Cerebellar cortex (tissue), 1 donor: ENCODE measurements at regions not wholly inside any gene's neighbourhood (a gene's known extent, or its start where the extent isn't known, plus 50 kb on each side); places are given as distances from the start of the nearest gene placed in this dataset.
"Not testable (repeated sequence)": the region's sequence is repeated elsewhere in the genome, so short reads cannot be mapped to it uniquely, and the experiment has no call there.

Experiments used
- DNase-seq: peaks from one replicate; pipeline ENCODE4 v3.0.0-alpha.2; 2015; ENCODE audit warnings: low spot score

DNA sequence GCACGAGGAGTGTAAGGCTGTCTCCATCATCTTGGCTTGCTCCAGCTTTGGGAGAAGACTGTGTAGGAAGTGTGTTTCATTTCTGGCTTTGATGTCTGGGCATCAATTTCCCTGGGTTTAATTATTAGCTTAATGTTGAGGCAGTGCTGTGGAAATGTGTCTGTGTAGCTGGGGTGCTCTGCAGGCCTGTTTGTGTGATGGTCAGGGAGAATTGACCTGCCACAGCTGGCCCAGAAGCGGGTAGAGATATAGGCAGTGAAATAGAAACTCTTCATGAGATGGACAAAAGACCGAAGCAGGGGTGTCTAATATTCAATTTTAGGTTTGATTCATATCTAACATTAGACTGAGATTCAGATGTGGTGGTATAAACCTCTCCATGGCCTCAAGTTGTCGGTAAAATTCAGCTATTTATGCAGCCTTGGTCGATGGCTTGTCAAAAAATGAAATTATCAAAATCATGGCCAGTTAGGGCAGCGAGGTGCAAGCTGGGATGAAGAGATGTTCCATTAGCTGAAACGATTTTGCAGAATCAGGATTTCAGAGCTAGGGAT, 95.3 kb upstream of the SNX9 start:
- no peak for DNase-seq

DNA sequence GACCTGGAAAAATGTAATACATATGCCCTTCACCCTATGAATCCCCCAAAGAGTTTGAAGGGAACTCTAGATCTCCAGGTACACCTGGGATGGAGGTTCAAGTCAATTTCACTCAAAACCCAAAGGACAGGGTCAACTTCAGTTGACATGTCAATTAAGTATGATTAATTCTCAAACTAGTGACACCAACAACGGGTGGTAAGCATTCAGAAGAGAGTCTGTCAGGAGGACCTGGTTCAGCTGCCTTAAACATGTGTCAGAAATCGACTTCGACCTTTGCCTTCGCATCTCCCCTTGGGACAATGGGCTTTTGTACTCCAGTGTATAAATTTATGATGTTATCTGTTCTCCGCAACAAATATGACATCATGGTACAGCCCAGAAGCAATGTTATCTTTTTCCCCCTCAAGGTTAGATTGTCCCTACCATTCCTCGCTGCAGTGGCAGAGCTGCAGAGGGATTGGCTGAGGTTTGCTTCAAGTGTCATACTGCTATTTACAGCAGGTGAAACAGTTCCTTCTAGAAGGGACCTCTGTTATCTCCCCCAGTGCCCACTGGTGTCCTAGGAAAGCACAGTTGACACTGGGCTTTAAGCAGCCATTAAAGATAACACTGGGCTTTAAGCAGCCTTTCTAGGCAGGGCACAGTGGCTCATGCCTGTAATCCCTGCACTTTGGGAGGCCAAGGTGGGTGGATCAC, 94.7 kb upstream of the SNX9 start:
- DNase-seq = no peak

DNA sequence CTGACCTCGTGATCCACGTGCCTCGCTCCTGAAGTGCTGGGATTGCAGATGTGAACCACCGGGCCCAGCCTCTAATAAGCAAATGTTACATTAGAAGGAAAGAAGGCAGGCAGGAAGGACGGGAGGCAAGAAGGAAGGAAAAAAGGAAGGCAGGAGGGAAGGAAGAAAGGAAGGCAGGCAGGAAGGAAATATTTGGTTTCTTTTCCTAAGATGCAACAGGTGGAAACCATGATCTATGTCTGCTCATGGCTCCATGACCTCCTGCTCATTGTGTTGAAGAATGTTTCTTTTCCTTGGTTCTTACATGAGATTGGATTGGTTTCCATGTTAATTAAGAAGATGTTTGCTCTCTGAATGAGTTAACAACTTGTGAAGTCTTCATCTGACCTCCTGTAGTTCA, 91.8 kb upstream of the SNX9 start:
- no peak for DNase-seq

DNA sequence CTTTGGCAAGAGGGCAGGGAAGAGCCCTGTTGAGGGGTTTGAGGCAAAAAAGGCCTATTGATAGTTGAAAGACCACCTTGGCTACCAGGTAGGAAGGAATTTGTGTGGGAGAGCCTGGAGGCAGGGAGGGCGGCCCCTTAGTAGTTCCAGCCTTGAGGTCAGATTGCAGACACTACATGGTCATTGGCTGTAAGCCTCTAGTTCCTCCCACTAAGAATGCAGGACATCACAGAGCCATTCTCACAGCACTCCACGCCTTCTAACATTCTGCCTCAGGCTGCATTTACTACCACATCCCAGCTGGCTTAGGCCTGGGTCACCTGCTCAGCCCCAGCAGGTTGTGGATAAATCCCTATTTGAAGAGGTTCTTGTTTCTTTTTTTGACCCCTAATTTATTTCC, 91.0 kb upstream of the SNX9 start:
- DNase-seq = no peak

DNA sequence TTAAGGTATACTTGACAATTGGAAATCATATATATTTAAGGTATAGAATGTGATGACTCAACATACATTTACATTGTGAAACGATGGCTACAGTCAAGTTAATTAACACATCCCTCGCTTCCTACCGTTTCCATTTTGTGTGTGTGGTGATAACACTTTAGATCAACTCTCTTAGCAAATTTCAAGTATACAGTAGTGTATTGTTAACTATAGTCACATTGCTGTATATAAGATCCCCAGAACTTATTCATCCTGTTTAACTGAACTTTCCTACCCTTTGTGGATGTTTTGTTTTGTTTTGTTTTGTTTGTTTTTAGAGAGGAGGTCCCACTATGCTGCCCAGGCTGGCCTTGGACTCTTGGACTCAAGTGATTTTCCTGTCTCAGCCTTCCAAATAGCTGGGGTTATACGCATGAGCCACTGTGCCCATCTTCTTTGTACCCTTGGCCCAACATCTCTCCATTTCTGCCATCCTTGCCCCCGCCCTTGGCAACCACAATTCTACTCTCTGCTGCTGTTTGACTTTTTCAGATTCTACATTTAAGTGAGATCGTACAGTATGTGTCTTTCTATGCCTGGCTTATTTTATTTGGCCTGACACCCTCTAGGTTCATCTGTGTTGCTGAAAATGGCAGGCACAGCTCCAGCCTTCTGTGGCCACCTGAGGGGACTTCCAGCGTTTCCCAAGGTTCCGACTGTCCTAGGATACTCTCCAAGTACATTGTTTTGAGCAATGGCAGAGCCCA, 90.5 kb upstream of the SNX9 start:
- peak; percentile 86 for DNase-seq

DNA sequence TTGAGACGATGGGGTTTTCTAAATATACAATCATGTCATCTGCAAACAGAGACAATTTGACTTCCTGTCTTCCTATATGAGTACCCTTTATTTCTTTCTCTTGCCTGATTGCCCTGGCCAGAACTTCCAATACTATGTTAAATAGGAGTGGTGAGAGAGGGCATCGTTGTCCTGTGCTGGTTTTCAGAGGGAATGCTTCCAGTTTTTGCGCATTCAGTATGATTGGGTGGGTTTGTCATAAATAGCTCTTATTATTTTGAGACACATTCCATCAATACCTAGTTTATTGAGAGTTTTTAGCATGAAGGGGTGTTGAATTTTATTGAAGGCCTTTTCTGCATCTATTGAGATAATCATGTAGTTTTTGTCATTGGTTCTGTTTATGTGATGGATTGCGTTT, 86.5 kb upstream of the SNX9 start:
- not testable (repeated sequence) for DNase-seq

DNA sequence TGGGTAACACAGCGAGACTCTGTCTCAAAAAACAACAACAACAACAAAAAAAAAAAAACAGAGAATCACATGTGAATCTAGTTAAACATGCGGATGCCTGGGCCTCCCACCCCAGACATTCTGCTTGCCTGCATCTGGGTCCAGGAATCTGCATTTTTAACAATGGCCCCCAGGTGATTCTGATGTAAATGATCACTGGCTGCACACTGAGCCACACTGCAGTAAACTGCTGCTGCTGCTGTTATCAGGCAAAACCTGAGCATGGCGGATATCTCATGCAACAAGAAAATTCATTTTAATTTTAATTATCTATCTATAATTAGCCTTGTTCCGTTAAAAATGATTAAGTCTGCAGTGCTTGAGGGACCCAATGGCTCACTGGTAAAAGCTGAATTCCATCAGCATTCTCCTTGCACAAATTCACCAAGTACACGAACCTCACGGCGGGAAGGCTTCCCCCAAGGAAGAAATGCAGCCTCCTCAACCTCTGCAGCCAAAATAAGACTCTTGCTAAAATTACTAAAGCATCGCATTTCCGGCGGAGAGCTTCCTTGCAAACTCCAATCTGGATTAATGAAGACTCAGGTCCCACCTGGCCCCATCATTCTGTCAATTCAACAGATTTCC, 81.6 kb upstream of the SNX9 start:
- DNase-seq = no peak

DNA sequence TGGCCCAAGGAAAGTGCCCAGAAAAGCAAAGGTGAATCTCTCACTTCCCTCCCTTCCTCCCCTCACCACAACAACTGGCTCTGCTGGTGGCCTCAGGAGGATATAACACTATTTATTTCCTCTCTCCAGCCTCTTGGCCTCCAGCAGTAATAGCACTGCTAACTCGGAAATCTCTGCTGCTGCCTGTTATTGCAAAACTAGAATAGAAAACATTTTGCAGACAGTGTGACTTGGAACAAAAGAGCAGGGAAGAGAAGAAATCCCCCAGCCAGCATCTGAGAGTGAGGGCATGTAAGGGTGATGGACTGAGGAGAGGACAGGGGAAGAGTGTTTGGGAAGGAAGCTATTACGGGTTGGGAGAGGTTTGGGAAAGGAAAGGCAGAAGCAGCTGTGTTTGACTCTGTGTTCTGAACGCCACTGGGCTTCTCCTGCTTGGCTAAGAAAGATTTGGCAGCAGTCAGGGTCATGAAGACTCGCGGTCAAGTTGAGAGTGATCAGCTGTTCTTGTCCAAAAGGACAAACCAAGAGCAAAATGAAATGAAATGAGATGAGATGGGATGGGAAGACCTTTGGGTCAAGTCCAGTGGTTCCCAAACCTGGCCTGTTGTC, 81.0 kb upstream of the SNX9 start:
- no peak for DNase-seq

DNA sequence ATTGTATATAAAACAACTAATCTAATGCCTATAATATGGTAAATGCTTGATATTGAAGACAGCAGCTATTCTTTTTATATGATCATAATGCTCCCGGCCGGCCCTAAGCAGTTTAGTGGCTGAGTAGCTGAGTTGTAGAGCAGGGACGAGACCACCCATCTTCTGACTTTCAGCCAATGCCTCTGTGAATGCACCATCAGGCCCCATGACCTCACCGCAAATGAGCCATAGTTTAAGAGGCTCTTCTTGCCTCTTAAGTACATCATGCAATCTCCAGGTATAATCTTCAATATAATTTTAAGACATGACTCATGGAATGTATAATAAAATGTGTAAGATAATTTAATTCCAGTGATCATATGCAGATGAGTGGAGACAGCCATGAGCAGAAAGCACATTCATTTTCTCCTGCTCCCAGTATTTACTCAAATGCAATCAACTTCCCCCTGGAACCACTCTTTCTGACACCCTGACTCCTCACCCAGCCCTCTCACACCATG, 78.9 kb upstream of the SNX9 start:
- no peak for DNase-seq

DNA sequence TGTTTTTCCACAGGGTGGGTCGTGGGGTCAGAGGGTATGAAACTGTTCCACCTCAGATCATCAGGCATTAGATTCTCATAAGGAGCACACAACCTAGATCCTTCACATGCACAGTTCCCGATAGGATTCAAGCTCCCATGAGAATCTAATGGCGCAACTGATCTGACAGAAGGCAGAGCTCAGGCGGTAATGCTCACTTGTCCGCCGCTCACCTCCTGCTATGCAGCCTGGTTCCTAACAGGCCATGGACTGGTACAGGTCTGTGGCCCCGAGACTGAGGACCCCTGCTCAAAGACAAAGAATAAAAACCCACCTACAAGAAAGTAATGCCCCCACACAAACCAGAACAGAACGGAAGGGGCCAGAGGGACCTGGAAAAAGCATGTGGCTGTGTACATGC, 76.1 kb upstream of the SNX9 start:
- DNase-seq = no peak

DNA sequence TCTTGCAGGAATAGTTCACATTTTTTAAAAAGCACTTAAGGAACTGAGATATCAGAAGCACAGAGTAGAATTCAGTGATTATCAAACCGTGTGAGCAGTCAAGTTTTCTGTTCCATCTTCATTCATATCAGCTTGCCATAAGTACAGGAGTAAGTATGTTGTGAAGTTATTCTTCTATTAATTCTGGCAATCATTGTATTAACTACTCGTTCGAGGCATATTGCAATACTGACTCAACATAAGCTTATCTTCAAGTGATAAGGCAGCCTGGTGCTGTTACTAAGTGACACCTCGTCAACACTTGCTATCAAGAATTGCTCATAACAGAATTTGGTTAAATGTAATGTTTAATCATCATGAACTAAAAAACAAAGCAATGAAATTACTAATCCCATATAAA, 75.7 kb upstream of the SNX9 start:
- DNase-seq = no peak

DNA sequence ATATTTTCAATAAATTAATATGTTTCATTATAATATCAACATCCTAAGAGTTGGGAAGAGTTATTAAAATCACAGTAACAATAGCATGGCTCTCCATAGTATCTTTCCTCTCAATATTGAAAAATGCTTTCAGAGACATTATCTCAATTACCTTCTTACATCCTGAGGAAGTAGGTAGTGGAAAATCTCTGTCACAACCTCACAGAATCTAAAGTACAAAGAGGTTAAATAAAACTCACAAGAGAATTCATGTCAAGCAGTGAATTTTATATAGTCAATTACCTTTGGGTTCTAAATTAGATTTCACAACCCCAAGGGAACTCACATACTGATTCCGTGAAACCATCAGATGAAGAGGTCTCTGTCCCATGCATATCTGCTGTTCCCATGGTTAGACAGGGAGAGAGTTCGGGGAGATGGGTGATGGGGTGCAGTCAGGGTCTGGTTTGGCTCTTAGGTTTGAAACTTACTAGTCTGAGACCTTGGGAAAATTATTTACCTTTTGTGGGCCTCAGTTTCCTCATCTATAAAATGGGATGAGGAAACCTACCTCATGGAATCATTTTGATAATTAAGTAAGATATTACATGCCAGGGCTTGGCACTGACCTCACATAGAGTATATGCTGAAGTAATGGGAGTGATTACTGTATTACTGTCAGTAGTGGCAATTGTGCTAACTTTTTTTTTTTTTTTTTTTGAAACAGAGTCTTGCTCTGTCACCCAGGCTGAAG, 74.0 kb upstream of the SNX9 start:
- DNase-seq = no peak

DNA sequence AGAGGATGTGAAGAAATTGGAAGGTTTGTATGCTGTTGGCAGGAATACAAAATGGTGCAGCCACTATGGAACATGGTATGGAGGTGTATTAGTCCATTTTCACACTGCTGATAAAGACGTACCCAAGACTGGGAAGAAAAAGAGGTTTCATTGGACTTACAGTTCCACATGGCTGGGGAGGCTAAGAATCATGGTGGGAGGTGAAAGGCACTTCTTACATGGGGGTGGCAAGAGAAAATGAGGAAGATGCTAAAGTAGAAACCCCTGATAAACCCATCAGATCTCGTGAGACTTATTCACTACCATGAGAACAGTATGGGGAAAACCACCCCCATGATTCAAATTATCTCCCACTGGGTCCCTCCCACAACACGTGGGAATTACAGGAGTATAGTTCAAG, 72.1 kb upstream of the SNX9 start:
- DNase-seq = not testable (repeated sequence)

DNA sequence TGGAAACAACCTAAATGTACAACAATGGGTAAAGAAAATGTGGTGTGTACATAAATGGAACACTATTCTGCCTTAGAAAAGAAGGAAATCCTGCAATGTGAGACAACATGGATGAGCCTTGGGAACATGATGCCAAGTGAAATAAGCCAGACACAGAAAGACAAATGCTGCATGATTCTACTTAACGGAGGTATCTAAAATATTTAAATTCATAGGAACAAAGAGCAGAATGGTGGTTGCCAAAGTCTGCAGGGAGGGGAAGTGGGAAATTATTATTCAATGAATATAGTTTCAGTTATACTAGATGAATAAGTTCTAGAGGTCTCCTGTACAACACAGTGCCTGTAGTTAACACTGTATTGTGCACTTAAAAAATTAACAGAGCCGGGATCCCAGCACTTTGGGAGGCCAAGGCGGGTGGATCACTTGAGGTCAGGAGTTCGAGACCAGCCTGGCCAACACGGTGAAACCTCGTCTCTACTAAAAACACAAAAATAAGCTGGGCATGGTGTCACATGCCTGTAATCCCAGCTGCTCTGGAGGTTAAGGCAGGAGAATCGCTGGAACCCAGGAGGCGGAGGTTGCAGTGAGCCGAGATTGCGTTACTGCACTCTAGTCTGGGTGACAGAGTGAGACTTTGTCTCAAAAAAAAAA, 71.4 kb upstream of the SNX9 start:
- no peak for DNase-seq

DNA sequence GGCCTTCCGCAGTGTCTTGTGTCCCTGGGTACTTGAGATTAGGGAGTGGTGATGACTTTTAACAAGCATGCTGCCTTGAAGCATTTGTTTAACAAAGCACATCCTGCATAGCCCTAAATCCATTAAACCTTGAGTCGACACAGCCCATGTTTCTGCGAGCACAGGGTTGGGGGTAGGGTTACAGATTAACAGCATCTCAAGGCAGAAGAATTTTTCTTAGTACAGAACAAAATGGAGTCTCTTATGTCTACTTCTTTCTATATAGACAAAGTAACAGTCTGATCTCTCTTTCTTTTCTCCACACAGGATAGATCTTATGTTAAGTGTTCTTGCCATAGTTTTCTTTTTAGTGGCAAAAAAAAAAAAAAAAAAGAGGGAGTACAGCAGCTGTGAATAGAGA, 70.2 kb upstream of the SNX9 start:
- DNase-seq = not testable (repeated sequence)

DNA sequence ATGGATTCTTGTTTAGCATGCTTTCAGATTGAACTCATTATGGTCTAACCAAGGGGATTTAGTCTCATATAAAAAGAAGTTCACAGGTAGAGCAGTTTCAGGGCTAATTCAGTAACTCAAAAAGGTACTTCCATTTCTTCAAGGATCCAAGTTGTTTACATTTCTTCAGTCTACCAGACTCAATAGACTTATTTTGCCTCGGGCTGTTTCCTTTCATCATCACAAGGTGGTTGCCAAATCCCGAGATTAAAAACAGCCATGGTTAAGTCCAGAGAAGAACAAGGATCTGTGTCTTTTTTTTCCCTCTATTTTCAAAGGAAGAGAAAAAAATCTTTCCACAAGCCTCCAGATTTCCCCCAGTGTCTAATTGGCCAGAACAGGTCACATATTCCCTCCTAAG, 69.8 kb upstream of the SNX9 start:
- DNase-seq = no peak

DNA sequence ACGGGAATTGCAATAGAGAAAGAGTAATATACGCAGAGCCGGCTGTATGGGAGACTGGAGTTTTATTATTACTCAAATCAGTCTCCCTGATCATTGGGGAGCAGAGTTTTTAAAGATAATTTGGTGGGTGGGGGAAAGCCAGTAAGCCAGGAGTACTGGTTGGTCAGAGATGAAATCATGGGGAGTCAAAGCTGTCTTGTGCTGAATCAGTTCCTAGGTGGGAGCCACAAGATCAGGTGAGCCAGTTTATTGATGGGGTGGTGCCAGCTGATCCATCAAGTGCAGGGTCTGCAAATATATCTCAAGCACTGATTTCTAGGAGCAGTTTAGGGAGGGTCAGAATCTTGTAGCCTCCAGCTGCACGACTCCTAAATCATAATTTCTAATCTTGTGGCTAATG, 69.2 kb upstream of the SNX9 start:
- not testable (repeated sequence) for DNase-seq

DNA sequence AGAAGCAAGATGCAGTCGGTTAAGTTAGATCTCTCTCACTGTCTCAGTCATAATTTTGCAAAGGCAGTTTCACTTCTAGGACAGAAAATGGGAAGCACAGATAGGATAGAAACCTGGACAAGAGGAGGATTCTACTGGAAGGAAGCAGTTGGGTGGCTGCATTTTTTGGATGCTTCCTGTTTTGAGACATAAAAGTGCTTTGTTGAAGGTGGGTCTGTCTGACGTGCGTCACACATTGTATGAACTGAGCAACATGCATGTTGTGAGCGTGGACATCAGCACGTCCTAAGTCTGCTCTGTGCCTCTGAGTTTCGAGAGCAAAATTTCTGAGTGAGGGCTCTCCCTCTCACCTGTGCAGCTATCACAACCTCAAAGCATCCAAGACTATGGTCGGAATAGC, 68.7 kb upstream of the SNX9 start:
- no peak for DNase-seq

DNA sequence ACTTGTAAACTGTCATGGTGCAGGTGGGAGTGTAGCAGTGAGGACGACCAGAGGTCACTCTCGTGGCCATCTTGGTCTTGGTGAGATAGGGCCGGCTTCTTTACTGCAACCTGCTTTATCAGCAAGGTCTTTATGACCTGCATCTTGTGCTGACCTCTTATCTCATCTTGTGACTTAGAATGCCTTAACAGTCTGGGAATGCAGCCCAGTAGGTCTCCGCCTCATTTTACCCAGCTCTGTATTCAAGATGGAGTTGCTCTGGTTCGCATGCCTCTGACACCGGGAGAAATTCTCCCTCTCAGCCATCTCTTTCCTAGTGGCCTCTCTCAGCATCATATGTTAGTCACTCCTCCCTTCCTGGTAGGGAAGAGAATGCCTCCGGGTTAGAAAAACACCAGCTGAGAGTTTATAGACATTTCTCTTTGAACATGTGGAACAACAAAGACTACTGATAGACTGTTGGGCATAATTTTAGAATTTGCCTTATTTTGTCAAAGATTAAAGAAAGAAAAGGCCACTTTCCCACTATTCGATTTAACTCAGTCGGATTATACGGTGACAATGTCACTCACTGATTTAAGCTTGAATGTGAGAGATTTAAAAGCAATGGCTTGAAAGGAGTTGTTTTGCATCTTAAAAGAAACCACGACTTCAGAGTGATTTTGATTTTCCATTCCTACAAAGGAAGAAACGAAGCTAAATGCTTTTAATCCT, 67.9 kb upstream of the SNX9 start:
- DNase-seq = no peak

DNA sequence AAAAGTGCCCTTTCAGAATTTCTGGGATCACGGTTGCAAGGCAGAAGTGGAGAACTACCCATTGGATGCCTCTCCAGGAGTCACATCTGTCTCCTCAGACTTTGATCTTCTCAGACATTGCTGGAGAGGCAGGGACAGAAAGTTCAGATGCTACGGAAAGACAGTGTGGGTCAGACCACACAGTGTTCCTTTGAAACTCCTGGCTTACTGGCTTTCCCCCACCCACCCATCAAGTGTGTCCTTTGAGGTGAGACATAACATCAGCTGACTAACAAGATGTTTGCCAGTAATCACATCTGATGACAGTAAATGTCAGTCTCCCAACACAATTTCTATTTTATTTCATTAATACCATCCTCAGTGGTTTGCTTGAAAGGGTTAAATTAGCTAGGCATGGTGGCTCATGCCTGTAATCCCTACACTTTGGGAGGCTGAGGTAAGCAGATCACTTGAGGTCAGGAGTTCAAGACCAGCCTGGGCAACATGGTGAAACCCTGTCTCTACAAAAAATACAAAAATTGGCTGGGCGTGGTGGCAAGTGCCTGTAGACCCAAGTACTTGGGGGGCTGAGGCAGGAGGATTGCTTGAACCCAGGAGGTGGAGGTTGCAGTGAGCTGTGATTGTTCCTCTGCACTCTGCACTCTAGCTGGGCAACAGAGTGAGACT, 67.2 kb upstream of the SNX9 start:
- no peak for DNase-seq
